HG02571 (cell line): ENCODE measurements at regions not wholly inside any gene's neighbourhood (a gene's known extent, or its start where the extent isn't known, plus 50 kb on each side); places are given as distances from the start of the nearest gene placed in this dataset.
A peak's percentile ranks its signal among the peaks of the same experiment; 100 is the strongest.

Source experiments
- ATAC-seq: cut with Tn5 transposase; IDR thresholded peaks from one replicate; pipeline ENCODE4 v1.9.1; 2021; ENCODE audit warnings: mild to moderate bottlenecking, moderate library complexity; ENCODE audit not compliant: unreplicated experiment

DNA sequence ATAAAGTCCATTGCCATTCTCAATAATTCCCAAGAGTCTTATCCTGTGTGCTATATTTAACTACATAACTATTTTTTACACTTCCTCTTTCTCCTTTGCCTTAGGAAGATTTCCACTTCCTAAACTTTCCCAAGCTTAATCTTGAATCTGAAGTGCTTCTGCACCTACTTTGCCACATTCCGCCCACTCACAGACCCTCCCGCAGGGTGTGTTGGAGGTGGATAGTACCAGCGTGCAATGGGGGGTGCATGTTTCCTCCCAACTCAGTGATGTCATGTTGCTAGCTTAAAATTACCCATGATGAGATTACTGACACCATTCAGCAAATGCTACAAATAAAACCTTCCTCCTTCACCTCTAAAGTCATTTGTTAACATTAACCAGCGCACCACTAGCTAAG, 460.2 kb downstream of the NR2F1-AS1 start:
- no peak for ATAC-seq

DNA sequence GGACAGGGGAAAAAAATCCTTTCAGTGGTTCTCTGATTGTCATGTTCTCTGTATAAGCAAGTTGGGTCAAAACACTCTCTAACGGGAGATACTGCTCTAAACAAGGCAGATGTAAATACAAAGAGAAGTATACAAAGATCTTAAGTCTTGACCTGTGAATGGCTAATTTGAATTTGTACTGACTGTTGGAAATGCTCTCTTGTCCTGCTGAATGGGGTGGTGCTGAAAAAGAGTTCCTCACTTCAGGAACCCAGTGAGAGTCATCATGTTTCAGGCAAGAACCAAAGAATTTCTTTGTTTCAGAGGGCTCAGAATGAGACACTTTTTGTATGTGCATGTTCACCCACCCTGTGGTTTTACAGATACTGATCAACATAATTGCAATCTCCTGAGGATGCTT, 461.0 kb downstream of the NR2F1-AS1 start:
- ATAC-seq = no peak

DNA sequence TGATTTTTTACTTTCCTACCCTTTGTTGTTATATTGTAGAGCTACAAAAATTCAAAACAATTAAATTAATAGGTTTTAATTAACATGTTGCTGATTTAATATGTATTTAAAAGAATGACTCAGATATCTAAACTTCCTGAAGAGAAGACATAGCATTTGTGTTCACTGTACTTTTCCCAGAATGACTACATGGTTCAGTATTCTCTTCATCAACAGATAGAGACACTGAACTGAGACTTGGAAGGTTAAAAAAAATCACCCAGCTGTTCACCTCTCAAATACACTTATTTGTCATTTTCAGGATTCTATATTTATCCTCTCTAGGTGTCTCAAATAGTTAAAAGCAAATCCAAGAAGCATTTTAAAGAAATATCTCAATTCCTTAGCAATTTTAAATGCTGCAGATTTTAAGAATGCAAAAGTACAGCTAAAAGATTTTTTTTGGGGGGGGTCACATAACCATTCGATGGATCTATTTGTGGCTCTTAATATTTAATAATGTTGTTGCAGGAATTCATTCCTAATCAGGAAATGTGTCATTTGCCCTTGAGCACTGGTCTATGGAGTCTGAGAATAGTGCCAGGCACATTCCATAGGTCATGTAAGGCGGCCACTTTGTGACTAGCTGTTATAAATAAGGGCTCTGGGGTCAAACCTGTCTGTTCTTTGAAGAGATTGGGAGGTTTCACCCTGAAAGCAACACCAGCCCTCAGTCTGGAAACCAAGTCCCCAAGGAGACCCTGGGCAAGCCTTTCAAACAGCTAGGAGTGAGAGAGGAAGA, 463.1 kb downstream of the NR2F1-AS1 start:
- no peak for ATAC-seq

DNA sequence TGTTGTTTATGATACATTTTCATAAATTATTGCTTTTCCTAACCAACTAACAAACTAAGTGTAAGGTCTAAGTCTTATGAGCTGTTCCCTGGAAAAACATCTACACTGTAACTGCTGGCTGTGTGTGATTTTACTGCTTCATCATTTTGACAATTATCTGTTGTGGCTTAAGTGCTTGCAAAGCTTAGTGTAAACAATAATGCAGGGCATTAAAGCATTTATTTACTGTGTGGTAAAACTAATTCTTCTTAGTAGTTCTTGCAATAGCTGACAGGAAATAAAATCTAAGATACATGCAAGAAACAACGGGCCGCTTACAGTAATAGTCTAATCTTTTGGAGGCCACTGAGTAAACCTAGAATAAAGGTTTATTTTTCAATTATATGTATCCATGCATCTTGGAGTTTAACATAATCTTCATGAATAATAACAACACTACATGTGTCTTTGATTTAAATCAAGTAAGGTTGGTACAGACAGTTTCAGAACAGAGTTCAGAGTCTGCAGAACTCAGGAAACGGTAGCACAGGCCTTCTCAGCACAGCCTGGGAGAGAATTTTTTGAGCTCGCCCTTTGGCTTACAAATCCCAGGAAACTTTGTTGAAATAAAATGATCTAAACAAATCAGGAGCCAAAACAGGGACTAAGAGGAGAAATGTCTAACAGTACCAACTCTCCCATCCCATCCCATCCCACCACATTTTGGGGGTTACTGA, 473.1 kb downstream of the NR2F1-AS1 start:
- ATAC-seq = no peak

DNA sequence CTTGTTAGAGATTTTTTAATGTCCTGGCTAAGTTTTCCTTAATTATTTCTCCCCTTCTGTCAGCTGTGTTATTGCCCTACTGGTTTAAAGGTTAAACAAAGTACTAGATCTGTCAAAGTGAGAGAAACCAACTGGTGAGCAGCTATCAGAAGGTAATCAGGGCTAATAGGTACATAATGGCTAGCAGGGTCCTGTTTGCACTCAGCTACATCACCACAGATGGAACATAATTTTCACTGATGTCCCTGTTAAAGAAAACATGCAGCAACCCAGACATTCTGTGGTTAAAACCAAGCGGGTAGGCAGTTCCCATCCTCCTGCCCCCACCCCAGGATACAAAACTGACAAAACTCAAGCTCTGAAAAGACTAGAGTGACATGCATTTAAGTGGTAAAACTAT, 473.9 kb downstream of the NR2F1-AS1 start:
- no peak for ATAC-seq

DNA sequence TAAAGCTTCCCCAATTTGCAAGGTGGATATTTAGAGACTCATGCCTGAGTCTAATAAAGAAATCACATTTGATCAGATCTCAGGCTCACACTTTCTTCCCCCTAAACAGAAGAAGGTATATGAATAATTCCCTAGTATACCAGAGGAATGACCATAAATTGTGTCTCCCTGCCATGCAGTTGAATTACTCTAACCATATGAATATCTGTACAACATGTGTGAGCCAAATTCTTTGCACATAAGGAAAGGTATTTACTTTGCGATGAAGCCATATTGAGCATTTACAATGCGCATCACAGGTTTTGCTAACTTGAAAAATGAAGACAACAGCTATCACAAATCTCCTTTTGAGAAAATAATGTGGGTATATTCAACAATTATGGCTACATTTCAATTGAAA, 479.4 kb downstream of the NR2F1-AS1 start:
- no peak for ATAC-seq

DNA sequence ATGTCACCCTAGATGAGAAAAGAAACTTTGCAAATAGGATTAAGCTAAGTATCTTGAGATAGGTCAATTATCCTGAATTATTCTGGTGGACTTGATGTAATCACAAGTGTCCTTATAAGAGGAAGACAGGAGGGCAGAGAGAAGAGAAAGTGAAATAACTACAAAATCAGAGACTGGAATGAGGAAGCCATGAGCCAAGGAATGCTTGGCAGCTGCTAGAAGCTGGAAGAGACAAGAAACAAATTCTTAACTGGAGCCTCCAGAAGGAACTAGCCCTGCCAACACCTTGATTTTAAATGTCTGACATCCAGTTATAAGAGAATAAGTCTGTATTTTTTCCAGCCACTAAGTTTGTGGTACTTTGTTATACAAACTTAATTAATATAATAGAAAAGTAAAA, 480.0 kb downstream of the NR2F1-AS1 start:
- no peak for ATAC-seq

DNA sequence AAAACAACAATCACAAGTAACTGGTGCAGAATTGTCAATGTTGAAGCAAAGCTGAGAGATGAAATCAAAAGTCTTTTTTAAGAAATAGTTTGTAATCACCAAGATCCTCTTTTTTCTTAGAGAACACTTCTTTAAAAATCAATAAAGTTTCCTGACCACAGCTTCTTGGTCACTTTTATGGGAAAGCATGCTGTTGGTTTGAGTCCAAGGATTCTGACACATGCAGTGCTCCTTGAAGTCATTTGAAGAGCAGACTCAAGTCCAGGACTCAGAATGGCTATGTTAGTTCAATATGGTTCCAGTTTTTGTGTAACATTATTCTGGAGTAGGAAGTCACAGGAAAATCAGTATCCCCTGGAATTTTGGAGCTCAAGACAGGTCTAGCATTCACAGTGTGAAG, 480.6 kb downstream of the NR2F1-AS1 start:
- no peak for ATAC-seq

DNA sequence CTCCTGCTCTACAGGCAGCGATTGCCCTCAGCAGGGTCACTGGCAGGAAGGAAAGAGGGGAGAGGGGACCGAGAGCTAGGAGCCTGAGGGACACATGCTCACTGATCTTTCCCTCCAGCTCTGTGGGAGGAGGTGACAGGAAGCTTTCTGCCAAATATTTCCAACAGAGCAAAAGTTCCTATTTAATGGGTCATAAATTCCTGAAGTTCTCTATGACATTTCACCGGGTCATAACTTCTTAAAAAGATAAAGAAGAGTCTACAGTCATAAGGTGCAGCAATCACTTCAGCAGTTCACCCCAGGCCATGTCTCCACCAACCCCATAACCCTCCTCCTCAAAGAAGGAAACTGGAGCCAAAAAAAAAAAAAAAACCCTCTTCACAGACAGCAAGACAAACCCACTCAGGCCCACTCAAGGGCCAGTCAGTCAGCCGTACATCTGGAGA, 481.1 kb downstream of the NR2F1-AS1 start:
- ATAC-seq = no peak

DNA sequence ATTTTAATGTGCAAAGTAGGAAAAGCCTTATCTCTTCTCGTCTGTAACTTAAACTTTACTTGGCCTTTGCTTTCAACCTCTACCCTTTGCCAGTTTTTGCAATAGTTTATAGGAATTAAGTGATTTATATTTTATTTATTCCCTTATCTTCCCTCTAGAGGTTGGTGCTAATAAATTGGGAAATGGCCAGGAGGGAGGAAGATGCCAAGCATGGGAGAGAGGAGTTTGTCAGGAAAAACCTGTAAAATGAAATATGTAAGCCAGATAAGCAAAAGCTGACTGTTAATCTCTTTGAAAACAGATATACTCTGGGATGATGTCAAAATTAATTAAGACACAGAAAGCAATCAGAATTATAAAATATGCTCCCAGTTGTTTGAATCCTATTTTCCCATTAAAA, 484.5 kb downstream of the NR2F1-AS1 start:
- ATAC-seq = no peak

DNA sequence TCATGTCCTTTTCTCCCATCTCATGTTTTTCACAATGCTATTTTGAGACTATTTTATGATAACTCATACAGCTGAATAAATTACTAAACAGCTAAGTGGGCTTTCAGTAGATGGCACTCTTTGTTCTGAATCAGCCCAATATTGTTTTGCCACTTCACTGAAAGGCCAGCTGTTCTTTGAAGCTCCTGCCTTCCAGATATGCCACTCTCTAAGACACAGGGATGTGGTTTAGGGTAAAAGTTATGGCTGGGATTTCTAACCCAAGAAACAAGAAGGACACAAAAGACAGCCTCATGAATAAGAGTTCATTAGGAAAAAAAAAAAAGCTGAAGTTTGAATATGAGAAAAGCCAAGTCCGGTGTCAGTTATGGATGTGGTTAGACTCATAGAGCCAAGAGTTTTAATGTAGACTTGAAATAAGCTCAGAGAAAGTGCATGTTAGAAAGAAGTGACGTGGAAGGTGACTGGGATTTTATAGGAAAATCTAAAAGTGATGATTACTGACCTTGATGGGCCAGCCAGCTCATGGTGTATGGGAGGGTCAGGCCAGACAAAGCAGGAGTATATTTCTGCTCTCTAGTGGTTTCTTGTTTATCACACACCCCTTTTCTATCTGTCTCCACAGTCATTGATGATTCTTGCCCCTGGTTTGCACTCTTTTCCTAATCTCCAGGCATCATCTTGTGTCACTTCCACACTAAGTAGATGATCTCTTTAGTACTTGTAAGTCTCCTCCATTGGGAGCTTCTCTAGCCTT, 488.5 kb downstream of the NR2F1-AS1 start:
- no peak for ATAC-seq

DNA sequence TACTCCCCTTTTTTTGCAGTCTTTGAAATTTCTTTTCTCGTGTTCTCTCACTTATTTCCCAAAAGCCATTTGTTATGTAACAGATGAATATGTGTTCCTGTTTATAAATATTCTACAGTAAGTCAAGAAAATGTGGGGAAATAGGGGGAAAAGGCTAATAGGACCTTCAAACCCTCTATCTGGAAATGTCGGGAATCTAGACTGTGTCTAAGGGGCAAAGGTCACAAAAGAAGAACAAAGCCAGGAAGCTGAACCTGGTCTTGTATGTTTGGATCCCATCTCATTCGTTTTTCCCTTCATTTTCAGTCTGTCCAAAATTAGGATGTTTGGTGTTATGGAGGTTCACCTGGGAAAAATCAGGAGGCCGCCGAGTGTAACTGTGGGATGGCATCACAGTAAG, 490.3 kb downstream of the NR2F1-AS1 start:
- ATAC-seq = no peak

DNA sequence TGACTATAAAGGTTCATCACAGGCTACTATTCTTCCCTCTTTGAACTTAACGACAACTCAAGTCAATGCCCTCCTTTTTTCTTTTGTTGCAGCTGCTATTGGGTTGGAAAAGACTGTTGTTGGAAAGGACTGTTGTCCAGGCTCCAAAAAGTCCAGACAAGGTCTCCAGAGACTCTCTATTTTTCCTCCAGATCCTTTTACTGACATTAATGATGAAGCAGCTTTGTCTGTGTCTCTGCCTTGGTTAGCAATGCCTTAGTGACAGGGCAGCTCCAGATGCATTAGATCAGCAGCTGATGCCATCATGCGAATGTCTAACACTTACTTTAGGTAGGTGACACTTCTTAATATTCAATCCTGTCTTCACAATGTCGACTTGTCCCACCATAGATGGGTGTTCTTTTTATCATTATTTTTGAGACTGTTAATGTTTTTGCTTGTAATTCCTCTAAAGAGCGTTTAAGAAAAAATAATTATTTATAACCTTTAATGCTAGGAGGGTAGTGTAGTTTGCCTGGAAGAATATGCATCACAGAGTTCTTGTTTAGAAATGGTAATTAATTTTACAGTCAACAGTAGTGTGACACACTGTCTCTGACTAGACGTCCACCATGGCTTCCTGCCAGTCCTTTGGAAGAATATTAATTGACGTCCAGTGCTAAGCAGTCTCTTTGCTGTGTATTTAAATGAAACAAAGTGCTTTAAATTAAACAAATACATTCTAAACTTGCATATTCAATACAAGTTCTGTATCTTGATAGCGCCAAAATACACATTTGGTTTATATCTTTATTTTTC, 492.2 kb downstream of the NR2F1-AS1 start:
- ATAC-seq = no peak

DNA sequence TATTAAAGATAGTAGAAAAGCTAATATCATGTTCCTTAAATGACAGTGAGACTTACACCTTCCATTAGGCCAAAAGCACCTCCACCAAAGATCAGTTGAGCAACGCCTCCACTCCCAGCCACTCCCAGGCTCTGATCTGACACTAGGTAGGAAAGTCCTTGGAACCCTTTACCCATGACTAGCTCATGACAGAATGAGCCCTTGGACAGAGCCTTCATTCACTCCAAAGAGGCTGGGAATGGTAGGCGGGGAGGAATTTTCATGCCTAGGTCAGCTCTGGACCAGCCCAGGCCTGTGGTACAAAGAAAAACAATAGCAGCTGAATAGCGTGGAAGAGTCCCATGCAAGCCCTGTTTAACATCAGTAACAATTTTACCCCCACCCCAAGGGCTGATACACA, 493.7 kb downstream of the NR2F1-AS1 start:
- no peak for ATAC-seq

DNA sequence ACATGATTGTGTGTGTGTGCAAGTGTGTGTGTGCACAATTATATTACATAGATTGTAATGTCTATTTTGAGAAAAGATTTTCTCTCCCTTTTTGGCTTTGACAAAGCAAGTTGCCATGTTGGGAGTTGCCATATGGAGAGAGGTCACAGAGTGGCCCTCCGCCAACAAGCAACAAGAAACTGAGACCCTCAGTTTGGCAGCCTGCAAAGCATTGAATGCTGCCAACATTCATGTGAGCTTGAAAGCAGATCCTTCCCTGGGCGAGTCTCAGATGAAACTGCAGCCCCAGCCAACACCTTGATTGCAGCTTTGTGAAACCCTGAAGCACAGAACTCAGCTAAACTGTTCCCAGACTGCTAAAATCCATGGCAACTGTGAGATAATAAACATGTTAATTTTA, 498.0 kb downstream of the NR2F1-AS1 start:
- no peak for ATAC-seq

DNA sequence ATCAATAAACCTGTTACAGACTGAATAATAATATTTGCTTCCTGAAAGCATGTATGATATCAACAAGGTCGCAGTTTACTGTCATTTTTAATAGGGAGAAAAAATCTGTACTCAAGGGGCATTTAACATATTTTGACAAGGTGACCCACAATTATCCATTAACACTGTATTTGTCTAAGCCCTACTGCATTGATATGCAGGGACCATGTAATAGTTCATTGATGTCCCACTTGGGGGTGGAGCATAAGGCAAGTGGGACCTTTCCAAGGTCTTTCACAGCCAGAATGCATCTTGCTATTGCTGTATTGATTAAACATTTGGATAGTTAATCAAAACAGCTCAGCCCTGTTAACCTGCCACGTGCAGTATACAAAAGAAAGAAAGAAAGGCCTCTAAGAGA, 502.0 kb downstream of the NR2F1-AS1 start:
- no peak for ATAC-seq

DNA sequence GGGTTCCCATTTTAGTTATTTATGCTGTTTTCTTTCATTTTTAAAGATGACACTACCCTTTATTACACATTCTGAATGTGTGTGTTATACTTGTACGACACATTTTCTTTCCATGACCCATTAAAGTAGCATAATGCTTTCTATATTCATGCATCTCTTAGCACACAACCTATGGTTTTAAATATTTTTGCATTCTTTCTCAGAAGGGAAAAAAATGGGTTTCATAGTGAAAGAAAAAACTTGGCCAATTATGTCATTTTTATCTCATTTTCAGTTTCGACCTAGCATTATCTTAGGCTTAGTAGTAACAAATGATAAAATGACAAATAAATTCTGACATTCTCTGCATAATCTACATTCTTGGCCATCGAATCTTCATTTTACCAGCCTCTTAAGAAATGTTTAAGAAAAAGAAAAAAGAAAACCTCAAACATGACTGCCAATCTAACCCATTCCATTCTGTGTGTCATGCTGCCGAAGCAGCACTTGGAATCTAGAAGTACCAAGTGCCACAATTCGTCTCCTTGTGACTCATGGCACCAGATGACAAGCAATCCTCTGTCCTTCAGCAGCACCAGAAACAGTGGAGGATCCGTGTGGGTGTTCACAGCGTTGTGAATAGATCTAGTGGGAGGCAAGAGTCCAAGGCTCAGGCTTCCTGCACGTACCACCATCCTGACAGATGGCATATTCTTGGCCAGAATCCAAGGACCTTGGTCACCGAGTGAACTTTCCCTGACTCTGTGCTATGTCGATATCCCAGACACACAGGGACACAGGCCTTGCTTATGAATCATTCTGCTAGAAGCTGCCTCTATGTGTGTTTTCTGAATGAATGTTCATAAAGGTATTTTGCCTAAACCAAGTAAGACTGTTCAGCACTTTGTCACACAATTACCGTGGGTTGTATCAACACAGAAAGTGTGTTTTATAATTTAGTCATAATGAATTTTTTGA, 502.7 kb downstream of the NR2F1-AS1 start:
- peak; percentile 75 for ATAC-seq

DNA sequence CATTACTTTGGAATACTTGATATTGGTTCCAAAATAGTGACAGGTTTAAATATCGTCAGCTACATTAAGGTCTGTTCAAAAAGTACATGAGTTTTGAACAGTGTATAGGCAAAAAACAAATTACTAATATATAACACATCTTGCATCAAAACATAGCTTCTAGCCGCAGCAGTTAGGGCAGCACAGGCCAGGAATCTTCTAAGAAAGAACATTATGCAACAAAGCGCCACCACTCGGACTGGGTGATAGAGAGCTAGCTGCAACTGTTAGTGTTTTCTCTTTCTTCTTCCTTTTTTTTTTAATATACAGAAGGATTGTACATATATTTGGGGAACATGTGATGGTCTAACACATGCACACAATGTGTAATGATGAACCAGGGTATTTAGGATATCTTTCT, 504.5 kb downstream of the NR2F1-AS1 start:
- no peak for ATAC-seq

DNA sequence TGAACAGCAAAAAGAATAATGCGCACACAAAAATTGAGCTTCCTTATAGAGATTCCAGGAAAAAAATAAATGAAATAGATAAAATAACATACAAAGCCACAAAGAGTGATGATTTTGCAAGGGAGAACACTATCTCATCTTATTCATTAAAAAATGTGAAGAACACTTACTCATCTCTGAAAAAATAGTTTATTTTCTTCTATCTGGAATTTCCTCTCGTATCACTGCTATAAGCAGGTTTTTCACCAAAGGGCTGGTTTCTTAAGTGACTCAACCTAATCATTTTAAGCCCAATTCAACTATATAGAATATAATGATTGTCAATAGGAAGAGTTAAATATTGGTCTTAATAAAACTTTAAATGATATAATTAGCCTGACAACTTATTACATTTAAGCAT, 504.9 kb downstream of the NR2F1-AS1 start:
- no peak for ATAC-seq

DNA sequence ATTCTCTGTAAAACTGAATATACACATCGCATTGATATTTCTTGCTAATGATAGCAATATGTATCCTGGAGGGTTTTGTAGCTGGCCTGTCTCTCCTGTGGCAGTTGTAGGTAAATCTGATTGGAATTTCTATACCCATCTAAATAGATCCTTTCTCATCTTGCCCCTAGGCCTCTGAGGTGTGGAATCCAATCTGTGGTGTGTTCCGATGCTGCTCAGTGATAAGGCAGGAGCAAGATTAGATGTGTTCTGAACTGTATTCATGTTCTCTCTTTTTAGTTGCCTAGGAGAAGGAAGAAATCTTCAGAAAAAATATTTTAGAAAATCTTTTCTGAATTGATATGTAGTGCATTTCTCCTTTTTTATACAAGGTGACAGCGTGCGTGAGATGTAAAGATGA, 507.5 kb downstream of the NR2F1-AS1 start:
- no peak for ATAC-seq
